ENCODE measurements at regions not wholly inside any gene's neighbourhood (a gene's known extent, or its start where the extent isn't known, plus 50 kb on each side); places are given as distances from the start of the nearest gene placed in this dataset.

DNA sequence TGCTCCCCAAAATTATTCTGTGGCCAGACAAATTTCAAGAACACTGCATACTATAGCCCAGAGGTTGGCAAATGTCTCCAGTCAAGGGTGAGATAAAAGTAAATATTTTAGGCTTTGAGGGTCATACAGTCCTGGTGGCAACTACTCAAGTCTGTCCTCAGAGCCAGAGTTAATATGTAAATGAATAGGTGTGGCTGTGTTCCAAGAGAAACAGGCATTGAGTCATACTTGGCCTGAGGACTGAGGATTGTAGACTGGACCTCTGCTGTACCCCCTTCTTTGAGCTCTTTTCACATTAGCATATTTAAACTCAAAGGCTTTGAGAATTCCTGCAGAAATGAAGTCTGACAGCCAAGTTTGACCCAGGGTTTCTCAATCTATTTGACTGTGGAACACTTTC lies 129.2 kb upstream of the PTCH1 start:
- TF ChIP-seq KLF1 (tag; IDR thresholded peaks at IDR 0.05) = no peak
- no peak for TF ChIP-seq TAF15 (IDR thresholded peaks at IDR 0.05; ENCODE audit: low read depth, low read length)
- no peak for TF ChIP-seq SIRT6 (IDR thresholded peaks at IDR 0.05; ENCODE audit: low read depth, low read length)
- no peak for TF ChIP-seq TCF7 (IDR thresholded peaks at IDR 0.05; ENCODE audit: borderline replicate concordance)
- no peak for TF ChIP-seq BRD4 (IDR thresholded peaks at IDR 0.05)
- no peak for TF ChIP-seq KHSRP (IDR thresholded peaks at IDR 0.05)
- TF ChIP-seq HMG20B (CRISPR knock-in tag; IDR thresholded peaks at IDR 0.05) = no peak
- TF ChIP-seq NFIC (IDR thresholded peaks at IDR 0.05) = no peak
- TF ChIP-seq HBP1 (CRISPR knock-in tag; IDR thresholded peaks at IDR 0.05) = no peak
- TF ChIP-seq BRCA1 (IDR thresholded peaks at IDR 0.05) = no peak
- no peak for TF ChIP-seq BRCA1 (CRISPR knock-in tag; IDR thresholded peaks at IDR 0.05)
- no peak for TF ChIP-seq KAT8 (IDR thresholded peaks at IDR 0.05; ENCODE audit: low read depth)
- TF ChIP-seq FOS (IDR thresholded peaks at IDR 0.05; ENCODE audit: extremely low read depth, insufficient read length) = no peak
- no peak for TF ChIP-seq RERE (CRISPR knock-in tag; IDR thresholded peaks at IDR 0.05; ENCODE audit: borderline replicate concordance)
- TF ChIP-seq U2AF2 (optimal IDR thresholded peaks at IDR 0.05; ENCODE audit: low read depth, low read length) = no peak

All from K562 (cell line).